HG03575 (cell line): ENCODE measurements at regions not wholly inside any gene's neighbourhood (a gene's known extent, or its start where the extent isn't known, plus 50 kb on each side); places are given as distances from the start of the nearest gene placed in this dataset.

Experiments
- ATAC-seq: cut with Tn5 transposase; IDR thresholded peaks from one replicate; pipeline ENCODE4 v1.9.1; 2021; ENCODE audit not compliant: unreplicated experiment, insufficient number of reproducible peaks, low FRiP score; ENCODE audit errors: extremely low read depth

- no peak for ATAC-seq
Measured at GRCh38 chr10:89937494-89937893, 236.1 kb downstream of the KIF20B start.

GRCh38 chr10:89940076-89940475, 238.7 kb downstream of the KIF20B start:
- ATAC-seq: no peak

- no peak for ATAC-seq
Measured at GRCh38 chr10:89942217-89942616, 240.8 kb downstream of the KIF20B start.

GRCh38 chr10:89944138-89944537, 242.7 kb downstream of the KIF20B start:
- no peak for ATAC-seq

GRCh38 chr10:89946106-89946505, 244.7 kb downstream of the KIF20B start:
- ATAC-seq: no peak

- no peak for ATAC-seq
Measured at GRCh38 chr10:89949496-89949895, 248.1 kb downstream of the KIF20B start.

GRCh38 chr10:89952325-89952724, 250.9 kb downstream of the KIF20B start:
- no peak for ATAC-seq

- no peak for ATAC-seq
Measured at GRCh38 chr10:89952751-89953150, 251.4 kb downstream of the KIF20B start.

GRCh38 chr10:89954061-89954460, 252.7 kb downstream of the KIF20B start:
- no peak for ATAC-seq

GRCh38 chr10:89954787-89955566, 253.6 kb downstream of the KIF20B start:
- ATAC-seq: no peak

GRCh38 chr10:89959433-89960110, 258.2 kb downstream of the KIF20B start:
- no peak for ATAC-seq

GRCh38 chr10:89963451-89964102, 262.2 kb downstream of the KIF20B start:
- ATAC-seq: no peak

GRCh38 chr10:89966211-89966610, 264.8 kb downstream of the KIF20B start:
- no peak for ATAC-seq

GRCh38 chr10:89973326-89973725, 271.9 kb downstream of the KIF20B start:
- no peak for ATAC-seq

GRCh38 chr10:89975071-89975470, 273.7 kb downstream of the KIF20B start:
- ATAC-seq: no peak

GRCh38 chr10:89975771-89976170, 274.4 kb downstream of the KIF20B start:
- ATAC-seq: no peak

- ATAC-seq: no peak
Measured at GRCh38 chr10:89978081-89978480, 276.7 kb downstream of the KIF20B start.

- ATAC-seq: no peak
Measured at GRCh38 chr10:89979726-89980125, 278.3 kb downstream of the KIF20B start.

GRCh38 chr10:89980166-89980565, 278.8 kb downstream of the KIF20B start:
- ATAC-seq: no peak

- ATAC-seq: no peak
Measured at GRCh38 chr10:89981891-89982290, 280.5 kb downstream of the KIF20B start.
